Adrenal gland (tissue), 9 donors: ENCODE measurements at regions not wholly inside any gene's neighbourhood (a gene's known extent, or its start where the extent isn't known, plus 50 kb on each side); places are given as distances from the start of the nearest gene placed in this dataset.

ENCODE experiments used
- DNase-seq, 7 donors: peaks; one replicate each; pipeline ENCODE4 v3.0.0-alpha.2; 2019 to 2020
- H3K27ac ChIP-seq, 5 donors: fragments of 200-600 bp; sonication (generic) in 4 of 5; 1 replicate in 3 of 5; 2 replicates in 2 of 5; pipeline versions ENCODE4 v1.5.1 to v1.8.0; 2016 to 2020; ENCODE audit warnings: mild to moderate bottlenecking in 1 of 5
- H3K27me3 ChIP-seq: fragments of 200-600 bp; 2 replicates; pipeline ENCODE4 v1.8.0; 2021
- H3K36me3 ChIP-seq, 2 donors: fragments of 200-600 bp; replicated peaks in 1 of 2; 1 replicate in 1 of 2; 2 replicates in 1 of 2; pipeline versions ENCODE4 v1.5.1 to v1.8.0; 2018 to 2022
- H3K4me1 ChIP-seq, 2 donors: fragments of 200-600 bp; replicated peaks in 1 of 2; 1 replicate in 1 of 2; 2 replicates in 1 of 2; pipeline versions ENCODE4 v1.5.1 to v1.8.0; 2018 to 2021
- H3K4me3 ChIP-seq, 4 donors: fragments of 200-600 bp; sonication (generic) in 3 of 4; one replicate each; pipeline ENCODE4 v1.5.1; 2016 to 2018
- H3K9me3 ChIP-seq, 3 donors: fragments of 200-600 bp; sonication (generic) in 1 of 3; replicated peaks in 1 of 3; 1 replicate in 2 of 3; 2 replicates in 1 of 3; pipeline versions ENCODE4 v1.5.1 to v1.8.0; 2016 to 2021
- CTCF ChIP-seq, 6 experiments: fragments of 450-650 bp in 4 of 6; fragments of 200-600 bp in 2 of 6; sonication (generic) in 1 of 6; IDR thresholded peaks; 1 replicate in 5 of 6; 2 replicates in 1 of 6; pipeline versions ENCODE4 v1.5.1 to v1.8.0; 2016 to 2021; ENCODE audit warnings: antibody characterized with exemption in 6 of 6, mild to moderate bottlenecking in 2 of 6, moderate library complexity in 1 of 6
- POLR2A ChIP-seq, 2 donors: fragments of 450-650 bp; IDR thresholded peaks; one replicate each; pipeline ENCODE4 v1.6.1; 2017; ENCODE audit warnings: antibody characterized with exemption in 2 of 2, mild to moderate bottlenecking in 2 of 2, moderate library complexity in 1 of 2
- WGBS, 4 donors: extraction: QIAGEN DNeasy Blood & Tissue Kit in 2 of 4; methylation state at CpG; one replicate each; pipeline versions ENCODE4 v1.1.5 to v1.1.7; 2013 to 2017; 5-methylcytosine and 5-hydroxymethylcytosine counted together
- intact Hi-C, 2 donors: fragments of 100-400 bp; cut with DNase I; formaldehyde crosslinking; loops; one replicate each; pipeline versions ENCODE4 v1.14.1 to v1.15.0; 2022 to 2023
- donor health status: healthy with polysubstance abuse.
- donor health status: Bipolar disorder and iron deficiency.
- donor health status: DM: yes; HTN: yes; CAD: no.
- donor health status: DM: no; HTN: no; CAD: no.
- donor health status: DM: no; HTN: no; CAD: no.

DNA sequence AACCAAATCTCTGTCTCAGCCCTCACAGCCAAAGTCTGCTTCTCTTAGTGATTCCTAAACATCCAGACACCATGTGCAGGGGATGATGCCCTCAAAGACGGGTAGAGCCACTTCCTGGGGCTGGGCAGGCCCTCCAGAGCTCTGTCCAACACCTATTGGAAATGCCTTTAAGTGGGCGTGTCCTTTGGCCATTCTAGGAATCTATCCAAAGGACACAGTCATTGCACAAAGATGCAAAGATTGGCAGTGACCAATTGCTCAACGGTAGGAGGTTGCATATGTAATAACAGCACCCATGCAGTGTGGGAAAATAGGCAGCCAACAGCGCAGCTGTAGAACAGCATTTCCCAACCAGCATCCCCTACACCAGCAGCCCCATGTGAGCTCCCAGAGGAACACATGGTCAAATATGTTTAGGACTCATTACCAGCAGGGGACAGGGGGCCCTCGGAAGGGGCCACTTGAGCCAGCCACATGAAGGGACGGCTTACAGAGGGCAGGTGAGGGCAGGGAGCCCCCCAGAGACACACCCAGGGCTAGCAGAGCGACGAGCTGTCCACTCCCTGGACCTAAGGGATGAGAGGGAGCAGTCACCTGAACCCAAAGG lies 142.8 kb upstream of the IQSEC1 start:
- Histone ChIP-seq H3K4me3 (no peak overlapping the region), H3K4me1 (no peaks in the 10 kb centered on the region), H3K27me3 (no peaks in the 10 kb centered on the region), H3K9me3 (no peaks in the 10 kb centered on the region), H3K27ac (no peak overlapping the region), H3K36me3 (no peaks in the 10 kb centered on the region)
- WGBS, 4 donors, result 57 to 64% (median 58%) methylated on average over 5 to 8 of the region's 8 CpGs
- intact Hi-C loops, result no loop called here
- no peak for TF ChIP-seq CTCF (IDR thresholded peaks at IDR 0.05)
- TF ChIP-seq POLR2A (IDR thresholded peaks at IDR 0.05), result no peak
- DNase-seq, result peak in 5 of 7 donors; percentile 16 to 60 (median 38)

- Histone ChIP-seq H3K4me3 (no peak overlapping the region), H3K27ac (no peak overlapping the region), H3K9me3 (no peaks in the 10 kb centered on the region), H3K4me1 (no peaks in the 10 kb centered on the region), H3K36me3 (no peaks in the 10 kb centered on the region), H3K27me3 (no peaks in the 10 kb centered on the region)
- no peak for DNase-seq
- no peak for TF ChIP-seq CTCF (IDR thresholded peaks at IDR 0.05)
- no peak for TF ChIP-seq POLR2A (IDR thresholded peaks at IDR 0.05)
- intact Hi-C loops, result no loop called here
- 80 to 94% (median 90%) methylated on average over 7 to 15 of the region's 15 CpGs for WGBS, 4 donors
Measured at GRCh38 chr3:13214847-13215472, 141.7 kb upstream of the IQSEC1 start.

DNA sequence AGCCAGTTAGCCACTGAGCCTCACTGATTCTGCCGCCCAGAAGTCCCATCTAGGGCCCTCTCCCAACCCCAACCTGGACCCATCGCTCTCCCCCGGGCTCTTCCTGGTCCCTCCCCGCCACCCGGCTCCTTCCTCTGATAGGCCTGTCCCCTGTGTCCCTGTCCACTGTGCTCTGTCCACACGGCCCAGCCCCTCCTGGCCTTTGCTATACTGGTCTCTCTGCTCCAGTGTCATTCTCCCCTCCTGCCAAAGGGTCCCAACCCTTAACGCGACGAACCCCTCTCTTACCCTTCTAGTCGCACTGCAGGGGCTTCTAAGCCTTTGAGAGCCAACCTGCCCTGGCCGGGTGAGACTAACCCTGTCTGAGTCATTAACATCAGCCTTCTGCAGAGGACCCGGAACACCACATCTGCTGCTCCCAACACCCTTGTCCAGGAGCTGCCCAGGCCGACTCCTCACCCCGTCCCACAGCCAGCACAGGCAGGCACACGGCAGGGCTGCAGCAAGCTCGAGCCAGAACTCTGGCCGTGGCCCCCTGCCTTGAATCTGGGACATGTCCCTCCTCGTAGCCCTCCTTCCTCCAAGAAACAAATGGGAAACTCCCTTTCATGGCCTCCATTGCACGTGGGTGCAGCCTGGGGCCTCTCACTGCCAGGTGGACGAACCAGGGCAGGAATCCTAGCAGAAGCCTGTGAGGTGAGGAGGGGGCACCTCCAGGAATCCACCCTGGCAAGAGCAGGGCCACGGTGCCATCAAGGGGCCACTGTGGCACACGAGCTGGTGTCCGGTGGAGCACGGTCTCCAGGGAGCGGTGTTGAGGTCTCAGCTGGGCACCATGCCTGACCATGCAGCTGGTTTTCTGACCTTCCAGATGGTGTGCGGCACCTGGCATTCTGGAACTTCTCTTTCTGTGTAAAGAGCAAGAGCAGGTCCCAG lies 140.9 kb upstream of the IQSEC1 start:
- no peaks in the 10 kb centered on the region for H3K36me3 ChIP-seq
- no peak overlapping the region for H3K27ac ChIP-seq
- no peaks in the 10 kb centered on the region for H3K9me3 ChIP-seq
- no peaks in the 10 kb centered on the region for H3K4me1 ChIP-seq
- no peak for TF ChIP-seq POLR2A (IDR thresholded peaks at IDR 0.05)
- no peak for TF ChIP-seq CTCF (IDR thresholded peaks at IDR 0.05)
- WGBS, 4 donors, result 83 to 89% (median 86%) methylated on average over 12 to 26 of the region's 26 CpGs
- no peak for DNase-seq
- no peak overlapping the region for H3K4me3 ChIP-seq
- no peaks in the 10 kb centered on the region for H3K27me3 ChIP-seq
- intact Hi-C loops, result no loop called here

- Histone ChIP-seq H3K27me3 (no peaks in the 10 kb centered on the region), H3K4me1 (no peaks in the 10 kb centered on the region), H3K9me3 (no peaks in the 10 kb centered on the region), H3K27ac (no peak overlapping the region), H3K36me3 (no peaks in the 10 kb centered on the region), H3K4me3 (no peak overlapping the region)
- intact Hi-C loops, result no loop called here
- TF ChIP-seq POLR2A (IDR thresholded peaks at IDR 0.05), result no peak
- TF ChIP-seq CTCF (IDR thresholded peaks at IDR 0.05), result no peak
- WGBS, 4 donors, result 87 to 96% (median 87%) methylated on average over 3 of the region's 3 CpGs
- DNase-seq, result no peak
Measured at GRCh38 chr3:13213490-13213889, 140.3 kb upstream of the IQSEC1 start.
